GM23248 (cell line): ENCODE measurements at regions not wholly inside any gene's neighbourhood (a gene's known extent, or its start where the extent isn't known, plus 50 kb on each side); places are given as distances from the start of the nearest gene placed in this dataset.

Experiments
- DNase-seq: peaks from one replicate; pipeline ENCODE4 v3.0.0-alpha.2; 2015
- H2AFZ ChIP-seq: fragments of 200-600 bp; sonication (generic); 2 replicates; pipeline ENCODE4 v1.6.1; 2016; ENCODE audit warnings: antibody characterized with exemption
- H3F3A ChIP-seq: fragments of 200-600 bp; sonication (generic); 2 replicates; pipeline ENCODE4 v1.6.1; 2016; ENCODE audit warnings: mild to moderate bottlenecking, antibody characterized with exemption, mixed run types; ENCODE audit not compliant: insufficient read depth
- H3K27ac ChIP-seq: fragments of 200-600 bp; sonication (generic); 2 replicates; pipeline ENCODE4 v1.5.1; 2016; ENCODE audit warnings: mild to moderate bottlenecking
- H3K27me3 ChIP-seq: fragments of 200-600 bp; sonication (generic); replicated peaks from 2 replicates; pipeline ENCODE4 v1.6.1; 2016; ENCODE audit warnings: mild to moderate bottlenecking; ENCODE audit not compliant: insufficient read depth
- H3K36me3 ChIP-seq: fragments of 200-600 bp; sonication (generic); 2 replicates; pipeline ENCODE4 v1.6.1; 2016; ENCODE audit warnings: low read depth, mild to moderate bottlenecking
- H3K4me1 ChIP-seq: fragments of 200-600 bp; sonication (generic); 2 replicates; pipeline ENCODE4 v1.6.1; 2016; ENCODE audit warnings: mild to moderate bottlenecking; ENCODE audit not compliant: insufficient read depth
- H3K4me2 ChIP-seq: fragments of 200-600 bp; sonication (generic); one replicate; pipeline ENCODE4 v1.6.1; 2016; ENCODE audit warnings: mild to moderate bottlenecking; ENCODE audit not compliant: unreplicated experiment
- H3K4me3 ChIP-seq: fragments of 200-600 bp; sonication (generic); 2 replicates; pipeline ENCODE4 v1.5.1; 2016; ENCODE audit warnings: mild to moderate bottlenecking
- H3K79me2 ChIP-seq: fragments of 200-600 bp; sonication (generic); 2 replicates; pipeline ENCODE4 v1.6.1; 2016; ENCODE audit warnings: mild to moderate bottlenecking; ENCODE audit not compliant: insufficient read depth
- H3K9ac ChIP-seq: fragments of 200-600 bp; sonication (generic); 2 replicates; pipeline ENCODE4 v1.6.1; 2016; ENCODE audit warnings: mild to moderate bottlenecking
- H3K9me2 ChIP-seq: fragments of 200-600 bp; sonication (generic); 2 replicates; pipeline ENCODE4 v1.6.1; 2016; ENCODE audit warnings: mixed run types, mild to moderate bottlenecking, moderate library complexity; ENCODE audit not compliant: insufficient read depth
- H3K9me3 ChIP-seq: fragments of 200-600 bp; sonication (generic); one replicate; pipeline ENCODE4 v1.6.1; 2017; ENCODE audit warnings: low read depth
- H4K20me1 ChIP-seq: fragments of 200-600 bp; sonication (generic); 2 replicates; pipeline ENCODE4 v1.6.0; 2016; ENCODE audit not compliant: insufficient read depth
- EZH2 ChIP-seq: fragments of 200-600 bp; sonication (generic); IDR thresholded peaks from 2 replicates; pipeline ENCODE4 v1.6.1; 2018; ENCODE audit warnings: antibody characterized with exemption, mild to moderate bottlenecking; ENCODE audit not compliant: insufficient read depth, poor library complexity, severe bottlenecking
- EZH2phosphoT487 ChIP-seq: fragments of 200-600 bp; sonication (generic); IDR thresholded peaks from 2 replicates; pipeline ENCODE4 v1.6.1; 2018; ENCODE audit warnings: antibody characterized with exemption, moderate library complexity, mild to moderate bottlenecking, low read depth; ENCODE audit not compliant: insufficient read depth
- WGBS, 2 experiments: methylation state at CpG; one replicate each; pipeline ENCODE4 v1.1.6; 2015 to 2017; ENCODE audit warnings: low lambda C conversion rate in 2 of 2, low coverage in 1 of 2; ENCODE audit errors: missing lambda C conversion rate in 2 of 2; 5-methylcytosine and 5-hydroxymethylcytosine counted together
- in situ Hi-C: fragments of 300-500 bp; cut with MboI; formaldehyde crosslinking; loops from 2 replicates; pipeline ENCODE4 v1.15.0; 2020

- Histone ChIP-seq H3K9me2 (no peaks in the 10 kb centered on the region), H3K4me1 (no peaks in the 10 kb centered on the region), H3K9me3 (no peaks in the 10 kb centered on the region), H3K27me3 (no peaks in the 10 kb centered on the region), H3K9ac (no peak overlapping the region), H3F3A (no peaks in the 10 kb centered on the region), H3K4me3 (no peak overlapping the region), H4K20me1 (no peaks in the 10 kb centered on the region), H3K27ac (no peak overlapping the region), H3K79me2 (no peaks in the 10 kb centered on the region), H3K4me2 (no peak overlapping the region), H3K36me3 (no peaks in the 10 kb centered on the region), H2AFZ (no peak overlapping the region)
- no peak for TF ChIP-seq EZH2
- 55 to 65% methylated on average over 6 of the region's 6 CpGs for WGBS, 2 experiments
- DNase-seq = no peak
- in situ Hi-C loops = no loop called here
These were observed 124.1 kb upstream of the NEBL start for GRCh38 chr10:21021231-21021630.

GRCh38 chr10:21020545-21020944, 123.4 kb upstream of the NEBL start:
- no peaks in the 10 kb centered on the region for H3F3A ChIP-seq
- 71 to 72% methylated on average over 7 of the region's 7 CpGs for WGBS, 2 experiments
- H3K9me2 ChIP-seq = no peaks in the 10 kb centered on the region
- no peaks in the 10 kb centered on the region for H3K36me3 ChIP-seq
- DNase-seq = peak; percentile 31
- H3K27ac ChIP-seq = no peak overlapping the region
- H3K9me3 ChIP-seq = no peaks in the 10 kb centered on the region
- H3K4me1 ChIP-seq = no peaks in the 10 kb centered on the region
- no peaks in the 10 kb centered on the region for H3K27me3 ChIP-seq
- H3K9ac ChIP-seq = no peak overlapping the region
- no peak overlapping the region for H2AFZ ChIP-seq
- TF ChIP-seq EZH2phosphoT487 (no peak), EZH2 (no peak)
- H3K79me2 ChIP-seq = no peaks in the 10 kb centered on the region
- no peak overlapping the region for H3K4me3 ChIP-seq
- in situ Hi-C loops = no loop called here
- H3K4me2 ChIP-seq = no peak overlapping the region
- no peaks in the 10 kb centered on the region for H4K20me1 ChIP-seq

- Histone ChIP-seq H3K36me3 (no peaks in the 10 kb centered on the region), H3K27ac (no peak overlapping the region), H3K27me3 (no peaks in the 10 kb centered on the region), H3K79me2 (no peaks in the 10 kb centered on the region), H3K4me1 (no peaks in the 10 kb centered on the region), H3F3A (no peaks in the 10 kb centered on the region), H4K20me1 (no peaks in the 10 kb centered on the region), H2AFZ (no peak overlapping the region), H3K9ac (no peak overlapping the region), H3K4me3 (no peak overlapping the region), H3K4me2 (no peak overlapping the region), H3K9me2 (no peaks in the 10 kb centered on the region), H3K9me3 (no peaks in the 10 kb centered on the region)
- no peak for TF ChIP-seq EZH2phosphoT487
- TF ChIP-seq EZH2 = no peak
- no peak for DNase-seq
- 33% methylated on average over 6 of the region's 6 CpGs for WGBS, 2 experiments
- in situ Hi-C loops = no loop called here
These were observed 122.3 kb upstream of the NEBL start for GRCh38 chr10:21019436-21019835.

- Histone ChIP-seq H3K27me3 (no peaks in the 10 kb centered on the region), H3K4me3 (no peak overlapping the region), H3K4me1 (no peaks in the 10 kb centered on the region), H3K9me2 (no peaks in the 10 kb centered on the region), H3K79me2 (no peaks in the 10 kb centered on the region), H3F3A (no peaks in the 10 kb centered on the region), H2AFZ (no peak overlapping the region), H3K27ac (no peak overlapping the region), H3K36me3 (no peaks in the 10 kb centered on the region), H3K4me2 (no peak overlapping the region), H3K9me3 (no peaks in the 10 kb centered on the region), H3K9ac (no peak overlapping the region), H4K20me1 (no peaks in the 10 kb centered on the region)
- no peak for DNase-seq
- in situ Hi-C loops = no loop called here
- WGBS, 2 experiments = 63 to 64% methylated on average over 4 of the region's 4 CpGs
- TF ChIP-seq EZH2 = no peak
- no peak for TF ChIP-seq EZH2phosphoT487
These were observed 118.7 kb upstream of the NEBL start for GRCh38 chr10:21015851-21016250.

- Histone ChIP-seq H2AFZ (no peak overlapping the region), H3K9ac (no peak overlapping the region), H3K36me3 (no peaks in the 10 kb centered on the region), H4K20me1 (no peaks in the 10 kb centered on the region), H3K9me3 (no peaks in the 10 kb centered on the region), H3K4me3 (no peak overlapping the region), H3F3A (no peaks in the 10 kb centered on the region), H3K4me2 (no peak overlapping the region), H3K4me1 (no peaks in the 10 kb centered on the region), H3K9me2 (no peaks in the 10 kb centered on the region), H3K27me3 (no peaks in the 10 kb centered on the region; the same call in 1 of the 2 replicates), H3K27ac (no peak overlapping the region), H3K79me2 (no peaks in the 10 kb centered on the region)
- 44 to 50% methylated on average over 3 of the region's 3 CpGs for WGBS, 2 experiments
- no peak for TF ChIP-seq EZH2
- no peak for TF ChIP-seq EZH2phosphoT487
- in situ Hi-C loops = no loop called here
- no peak for DNase-seq
These were observed 117.0 kb upstream of the NEBL start for GRCh38 chr10:21014141-21014540.
